CD4-positive, alpha-beta T cell treated with Interferon alpha-2 for 1 hour (primary cell): ENCODE measurements at regions not wholly inside any gene's neighbourhood (a gene's known extent, or its start where the extent isn't known, plus 50 kb on each side); places are given as distances from the start of the nearest gene placed in this dataset.
A peak's percentile ranks its signal among the peaks of the same experiment; 100 is the strongest.

Experiments
- DNase-seq, 2 donors: peaks; one replicate each; pipeline ENCODE4 v3.0.0-alpha.2; 2020 to 2022

GRCh38 chr6:137434640-137435039, 59.6 kb downstream of the OLIG3 start:
- no peak for DNase-seq

DNA sequence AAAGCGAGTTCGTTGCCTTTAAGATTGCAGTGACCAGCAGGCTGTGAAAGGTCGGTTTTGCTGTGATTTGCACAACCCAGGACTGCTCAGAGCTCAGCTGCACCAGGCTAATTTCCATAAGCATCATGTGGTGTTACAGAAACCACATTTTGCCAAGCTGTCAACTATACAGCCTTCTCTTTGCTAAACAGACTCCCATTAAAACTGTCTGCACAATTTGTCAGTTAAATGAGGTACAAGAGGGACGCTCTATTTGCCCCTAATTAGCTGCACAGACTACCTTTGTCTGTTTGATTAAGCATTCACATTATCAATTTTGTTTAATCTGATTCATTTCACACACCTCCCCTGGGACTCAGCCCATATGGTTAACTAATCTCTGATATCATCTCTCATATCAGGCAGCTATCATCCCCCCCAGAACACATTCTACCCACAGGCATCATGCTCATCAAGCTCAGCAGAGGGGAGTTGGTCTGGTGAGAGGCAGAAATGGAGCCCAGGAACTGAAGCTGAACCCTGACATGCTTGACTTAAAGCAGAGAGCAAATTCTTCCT, 62.1 kb downstream of the OLIG3 start:
- no peak for DNase-seq

- DNase-seq: peak in 1 of 2 donors; percentile 25
These were observed 63.2 kb downstream of the OLIG3 start for GRCh38 chr6:137430954-137431353.

DNA sequence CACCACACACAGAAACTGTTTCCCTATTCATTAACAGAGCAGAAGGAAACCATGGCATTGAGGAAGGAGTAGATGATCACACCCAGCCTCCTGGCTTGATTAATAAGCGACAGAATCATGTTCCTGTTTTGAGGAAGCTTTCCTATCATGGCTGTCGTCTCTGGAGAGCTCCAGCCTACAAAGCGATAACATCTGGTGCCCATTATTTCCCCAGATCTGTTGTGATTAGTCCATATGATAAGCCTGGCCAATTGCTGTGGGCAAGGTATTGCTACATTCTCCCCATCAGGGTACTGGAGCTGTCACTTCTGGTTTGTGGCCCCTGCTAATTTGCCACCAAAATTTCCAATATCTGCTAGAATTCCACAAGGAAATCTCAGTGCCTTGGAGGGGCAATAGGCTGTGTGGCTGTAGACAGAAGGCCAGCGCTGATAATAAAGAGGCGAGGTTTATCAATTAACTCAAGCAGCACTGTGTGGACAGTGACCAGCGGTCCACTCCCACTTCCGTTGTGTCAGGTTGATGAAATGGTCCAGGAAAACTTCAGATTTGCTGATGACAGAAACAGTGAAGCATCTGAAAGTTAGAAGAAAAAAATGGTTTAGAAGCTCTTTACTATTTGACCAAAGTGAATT, 66.4 kb downstream of the OLIG3 start:
- no peak for DNase-seq

GRCh38 chr6:137426007-137426689, 68.0 kb downstream of the OLIG3 start:
- DNase-seq: no peak

GRCh38 chr6:137424251-137424650, 69.9 kb downstream of the OLIG3 start:
- DNase-seq: peak in 1 of 2 donors; percentile 6

DNA sequence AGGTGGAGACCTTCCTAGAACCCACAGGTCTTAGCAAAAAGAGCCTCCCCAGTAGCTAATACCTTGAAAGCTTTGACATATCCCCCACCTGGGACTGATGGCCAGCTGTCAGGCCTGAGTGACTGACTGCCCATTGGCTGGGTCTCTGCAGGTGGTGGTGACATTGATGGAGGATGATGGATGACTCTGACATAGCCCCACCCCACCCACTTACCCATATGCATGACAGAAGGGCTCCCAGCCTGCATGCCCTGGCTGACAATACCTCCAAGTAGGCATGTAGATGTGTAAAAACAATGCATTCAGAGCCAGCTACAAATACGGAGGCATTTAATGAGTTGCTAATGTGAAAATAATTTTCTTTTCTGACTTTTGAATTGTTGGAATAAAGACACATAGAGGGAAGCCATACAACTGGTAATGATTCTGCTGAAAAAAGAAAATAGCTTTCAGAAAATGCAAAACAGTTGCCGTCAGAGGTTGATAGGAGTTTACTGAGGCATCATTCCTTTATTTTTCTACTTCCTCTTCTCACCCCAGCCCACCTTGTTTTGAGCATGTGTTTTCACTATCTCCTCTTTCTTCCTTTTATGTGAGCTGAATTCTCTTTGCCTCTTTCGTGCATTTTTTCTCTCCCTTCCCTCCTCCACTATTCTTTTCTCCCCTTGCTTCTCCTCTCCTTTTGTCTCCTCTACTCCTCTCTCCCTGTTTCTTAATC, 70.6 kb downstream of the OLIG3 start:
- no peak for DNase-seq

DNA sequence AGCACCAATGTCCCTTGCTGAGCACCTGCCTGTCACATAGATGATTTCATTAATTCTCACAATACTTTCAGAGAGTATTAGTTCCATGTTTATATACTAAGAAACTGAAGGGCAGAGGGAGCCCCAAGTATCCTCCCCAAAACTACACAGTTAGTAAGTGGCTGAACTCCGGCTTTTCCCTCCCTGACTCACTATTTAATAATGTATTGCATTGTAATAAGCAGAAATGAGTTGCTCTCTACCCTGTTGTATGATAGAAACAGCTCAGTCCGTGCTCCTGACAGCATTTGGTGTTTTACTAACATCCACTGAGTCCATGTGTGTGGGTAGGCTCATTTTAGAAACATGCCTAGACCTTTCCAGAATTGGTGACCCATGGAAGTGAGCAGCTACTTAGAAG, 76.8 kb downstream of the OLIG3 start:
- no peak for DNase-seq

DNA sequence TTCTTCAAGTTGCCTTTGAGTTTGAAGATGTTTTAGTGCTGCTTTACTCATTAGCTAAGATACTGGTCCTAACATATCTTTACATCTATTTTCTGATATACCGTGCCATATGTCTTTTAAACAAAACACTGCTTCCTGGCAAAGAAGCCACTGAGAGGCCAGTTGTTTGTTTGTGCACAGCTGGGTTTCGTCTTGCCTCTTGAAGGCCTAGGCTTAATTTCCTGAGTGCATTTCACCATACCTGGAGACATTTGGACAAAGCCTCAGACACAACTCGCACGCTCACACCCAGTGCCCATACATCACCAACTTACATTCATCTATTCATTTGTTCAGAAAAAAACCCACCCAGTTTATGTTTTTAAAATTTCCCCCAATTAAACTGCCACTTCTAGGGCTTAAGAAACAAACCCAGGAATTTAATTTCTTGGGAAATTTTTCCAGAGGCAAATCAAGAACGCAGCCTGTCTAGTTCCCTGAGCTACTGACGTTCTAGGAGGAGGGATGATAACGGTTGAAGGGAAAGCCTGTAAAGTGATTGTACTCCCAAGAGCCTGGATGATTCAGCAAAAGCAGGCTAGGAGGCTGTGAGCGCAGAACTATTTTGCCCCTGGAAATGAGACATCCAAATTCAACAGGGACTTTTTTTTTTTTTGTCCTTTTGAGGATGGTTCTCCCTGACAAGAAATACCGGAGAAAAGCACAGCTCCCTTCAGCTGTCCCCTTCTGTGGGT, 77.7 kb downstream of the OLIG3 start:
- no peak for DNase-seq

- no peak for DNase-seq
These were observed 78.4 kb downstream of the OLIG3 start for GRCh38 chr6:137415834-137416190.

DNA sequence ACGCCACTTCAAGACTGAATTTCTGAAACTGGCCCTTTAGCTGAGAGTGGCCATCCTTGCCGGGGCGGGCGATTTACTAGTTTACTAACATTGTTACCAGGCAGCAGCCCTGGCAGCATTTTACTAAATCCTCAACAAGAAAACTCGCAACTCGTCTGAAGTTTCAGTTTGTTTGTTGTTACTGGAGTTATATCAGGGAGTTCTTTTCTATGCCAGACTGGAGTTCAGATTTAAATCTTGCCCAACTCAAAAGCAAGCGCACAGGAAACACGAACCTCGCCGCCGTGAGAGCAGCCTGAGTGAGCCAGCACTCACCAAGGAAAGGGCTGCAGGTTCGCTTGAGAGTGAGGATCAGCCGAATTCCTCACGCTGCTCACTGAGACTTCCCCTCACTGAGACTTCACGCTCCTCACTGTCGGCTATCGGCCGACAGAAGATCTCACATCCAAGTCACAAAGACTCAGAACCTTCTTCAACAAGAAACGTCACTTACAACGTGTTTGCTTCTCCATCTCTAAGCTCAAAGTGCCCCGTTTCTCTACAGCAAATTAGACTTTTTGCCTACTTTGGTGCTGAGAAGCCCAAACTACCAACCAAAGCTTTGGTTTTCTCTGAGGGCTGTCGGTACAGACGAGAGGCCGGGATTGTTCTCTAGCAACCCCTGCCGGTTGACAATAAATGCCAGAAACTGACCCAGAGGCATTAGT, 78.9 kb downstream of the OLIG3 start:
- DNase-seq: peak; percentile 71 to 83

DNA sequence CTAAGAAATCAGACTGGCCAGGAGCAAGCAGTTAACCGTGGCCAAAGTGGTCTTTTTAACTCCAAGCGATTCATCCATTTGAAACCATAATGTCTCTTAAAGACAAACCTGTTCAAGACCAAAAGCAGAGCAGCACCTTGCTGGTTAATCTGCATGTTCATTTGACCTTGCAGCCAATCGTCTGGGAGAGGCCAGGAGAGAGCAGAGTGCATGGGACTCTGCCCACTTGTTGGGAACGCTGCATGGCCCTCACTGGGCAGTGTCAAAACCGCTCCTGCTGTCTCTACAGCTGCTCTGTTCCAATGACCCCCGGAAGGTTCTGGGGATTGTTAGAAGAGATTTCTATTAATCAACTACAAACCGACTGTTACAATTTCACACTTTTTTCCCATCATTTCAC, 79.6 kb downstream of the OLIG3 start:
- no peak for DNase-seq

- no peak for DNase-seq
These were observed 80.7 kb downstream of the OLIG3 start for GRCh38 chr6:137413482-137413881.

- DNase-seq: no peak
These were observed 81.6 kb downstream of the OLIG3 start for GRCh38 chr6:137412562-137412961.

DNA sequence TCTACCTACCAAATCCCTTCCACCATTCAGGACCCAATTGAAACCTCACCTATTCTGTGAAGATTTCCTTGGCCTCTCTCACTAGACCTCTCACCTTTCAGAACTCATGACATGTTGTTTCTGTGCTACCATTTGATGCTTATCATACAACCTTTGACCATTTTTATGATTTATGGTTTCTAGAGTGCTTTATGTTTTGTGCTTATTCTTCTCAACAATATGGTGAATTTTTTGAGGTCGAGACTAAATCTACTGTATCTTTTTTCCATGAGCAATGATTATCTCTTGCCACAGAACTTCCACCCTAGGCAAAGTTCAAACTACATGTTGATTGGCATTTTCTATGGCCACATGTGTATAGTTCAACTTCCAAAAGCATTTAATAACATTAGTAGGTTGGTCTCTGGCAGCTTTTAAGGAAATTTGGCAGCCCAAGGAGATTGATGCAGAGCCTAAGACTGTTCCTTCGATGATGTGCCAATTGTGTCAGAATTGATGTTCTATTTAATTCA, 84.9 kb downstream of the OLIG3 start:
- no peak for DNase-seq

DNA sequence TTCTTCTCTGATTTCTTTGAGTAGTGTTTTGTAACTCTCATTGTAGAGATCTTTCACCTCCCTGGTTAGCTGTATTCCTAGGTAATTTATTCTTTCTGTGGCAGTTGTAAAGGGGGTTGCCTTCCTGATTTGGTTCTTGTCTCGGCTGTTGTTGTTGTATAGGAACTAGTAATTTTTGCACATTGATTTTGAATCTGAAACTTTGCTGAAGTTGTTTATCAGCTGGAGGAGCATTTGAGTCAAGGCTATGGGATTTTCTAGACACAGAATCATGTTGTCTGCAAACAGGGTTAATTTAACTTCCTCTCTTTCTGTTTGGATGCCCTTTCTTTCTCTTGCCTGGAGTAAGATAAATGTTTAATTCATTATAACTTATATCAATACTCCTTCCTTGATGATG, 86.4 kb downstream of the OLIG3 start:
- DNase-seq: no peak

- no peak for DNase-seq
These were observed 88.4 kb downstream of the OLIG3 start for GRCh38 chr6:137405806-137406205.

GRCh38 chr6:137403855-137404254, 90.3 kb downstream of the OLIG3 start:
- DNase-seq: no peak

DNA sequence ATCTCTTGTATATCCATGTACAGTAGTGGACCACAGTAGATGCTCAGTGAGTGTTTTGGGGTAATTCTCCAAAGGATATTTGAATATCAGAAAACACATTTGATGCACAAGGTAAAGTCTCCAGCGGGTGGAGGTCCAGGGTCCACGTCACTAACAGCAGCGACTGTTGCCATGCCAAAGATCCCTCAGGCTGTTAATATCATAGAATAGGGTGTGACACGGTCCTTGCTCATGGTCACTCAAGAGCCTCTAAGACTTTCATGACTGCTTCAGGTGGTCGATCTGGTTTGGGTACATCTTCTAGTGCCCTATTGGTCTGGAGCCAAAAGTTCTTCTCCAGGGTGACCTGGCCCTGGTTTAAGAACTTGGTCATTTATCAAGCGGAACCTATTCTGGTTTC, 90.8 kb downstream of the OLIG3 start:
- no peak for DNase-seq

GRCh38 chr6:137402143-137402680, 92.0 kb downstream of the OLIG3 start:
- DNase-seq: no peak

- DNase-seq: no peak
These were observed 93.1 kb downstream of the OLIG3 start for GRCh38 chr6:137401088-137401487.

- no peak for DNase-seq
These were observed 94.2 kb downstream of the OLIG3 start for GRCh38 chr6:137399881-137400443.
